ENCODE measurements at regions not wholly inside any gene's neighbourhood (a gene's known extent, or its start where the extent isn't known, plus 50 kb on each side); places are given as distances from the start of the nearest gene placed in this dataset.

DNA sequence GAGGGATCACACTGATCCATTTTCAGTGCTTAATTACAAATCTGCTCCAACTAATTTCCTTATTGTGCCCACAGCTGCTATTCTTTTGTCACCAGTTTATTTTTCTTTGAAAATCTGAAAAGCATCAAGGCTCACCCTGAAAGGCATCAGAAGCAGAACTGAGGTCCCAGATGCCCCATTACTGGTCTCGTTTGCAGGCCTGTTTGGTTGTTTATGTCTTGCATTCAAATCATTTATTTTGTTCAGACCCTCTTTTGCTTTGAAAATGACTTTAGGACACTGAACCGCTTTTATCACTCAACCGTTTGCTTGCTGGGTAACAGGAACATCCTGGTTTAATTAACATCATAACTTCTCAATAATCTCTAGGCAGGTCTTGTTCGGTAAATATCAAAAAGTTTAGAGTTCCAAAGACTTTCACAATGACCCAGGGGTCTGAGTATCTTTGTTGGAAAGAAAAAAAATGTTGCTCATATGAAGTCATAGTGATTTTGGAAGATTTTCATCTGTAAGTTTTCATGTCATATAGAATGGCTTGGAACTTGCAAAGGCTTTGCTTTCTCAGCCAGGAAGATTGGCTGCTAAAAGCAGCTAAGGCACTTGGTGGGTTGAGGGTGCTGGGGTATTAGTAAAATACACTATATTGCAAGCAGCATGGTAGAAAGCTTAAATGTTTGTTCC is 398.3 kb upstream of the NPVF start:
- TF ChIP-seq POLR2A (IDR thresholded peaks at IDR 0.05) = no peak
- TF ChIP-seq, protein P1, sequence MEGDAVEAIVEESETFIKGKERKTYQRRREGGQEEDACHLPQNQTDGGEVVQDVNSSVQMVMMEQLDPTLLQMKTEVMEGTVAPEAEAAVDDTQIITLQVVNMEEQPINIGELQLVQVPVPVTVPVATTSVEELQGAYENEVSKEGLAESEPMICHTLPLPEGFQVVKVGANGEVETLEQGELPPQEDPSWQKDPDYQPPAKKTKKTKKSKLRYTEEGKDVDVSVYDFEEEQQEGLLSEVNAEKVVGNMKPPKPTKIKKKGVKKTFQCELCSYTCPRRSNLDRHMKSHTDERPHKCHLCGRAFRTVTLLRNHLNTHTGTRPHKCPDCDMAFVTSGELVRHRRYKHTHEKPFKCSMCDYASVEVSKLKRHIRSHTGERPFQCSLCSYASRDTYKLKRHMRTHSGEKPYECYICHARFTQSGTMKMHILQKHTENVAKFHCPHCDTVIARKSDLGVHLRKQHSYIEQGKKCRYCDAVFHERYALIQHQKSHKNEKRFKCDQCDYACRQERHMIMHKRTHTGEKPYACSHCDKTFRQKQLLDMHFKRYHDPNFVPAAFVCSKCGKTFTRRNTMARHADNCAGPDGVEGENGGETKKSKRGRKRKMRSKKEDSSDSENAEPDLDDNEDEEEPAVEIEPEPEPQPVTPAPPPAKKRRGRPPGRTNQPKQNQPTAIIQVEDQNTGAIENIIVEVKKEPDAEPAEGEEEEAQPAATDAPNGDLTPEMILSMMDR (IDR thresholded peaks at IDR 0.05) = no peak
- no peak for TF ChIP-seq POLR2AphosphoS5 (IDR thresholded peaks at IDR 0.05)

Measured in sigmoid colon (tissue), 4 donors.